Femur (tissue), 1 donor: ENCODE measurements at regions not wholly inside any gene's neighbourhood (a gene's known extent, or its start where the extent isn't known, plus 50 kb on each side); places are given as distances from the start of the nearest gene placed in this dataset.

Source experiments
- DNase-seq: peaks from one replicate; pipeline ENCODE4 v3.0.0-alpha.2; 2017

DNA sequence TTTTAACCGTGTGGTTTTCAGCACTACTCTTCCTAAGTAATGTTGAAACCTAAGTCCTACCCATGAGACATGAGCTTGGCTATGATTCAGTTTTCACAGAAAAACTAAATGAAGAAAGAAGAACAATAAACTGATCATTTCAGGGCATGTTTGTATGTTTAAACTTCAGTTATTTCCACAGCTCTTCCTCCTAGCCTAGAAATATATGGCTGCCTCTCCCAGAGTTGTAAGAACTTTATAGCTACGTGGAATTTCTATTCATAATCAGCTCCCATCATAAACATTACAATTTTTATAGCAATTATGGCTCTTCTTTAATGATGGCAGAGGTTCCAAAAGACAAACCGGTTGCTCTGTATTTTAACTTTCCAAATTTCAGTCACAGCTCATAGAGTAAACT is 314.7 kb upstream of the ADAMTSL1 start:
- no peak for DNase-seq

DNA sequence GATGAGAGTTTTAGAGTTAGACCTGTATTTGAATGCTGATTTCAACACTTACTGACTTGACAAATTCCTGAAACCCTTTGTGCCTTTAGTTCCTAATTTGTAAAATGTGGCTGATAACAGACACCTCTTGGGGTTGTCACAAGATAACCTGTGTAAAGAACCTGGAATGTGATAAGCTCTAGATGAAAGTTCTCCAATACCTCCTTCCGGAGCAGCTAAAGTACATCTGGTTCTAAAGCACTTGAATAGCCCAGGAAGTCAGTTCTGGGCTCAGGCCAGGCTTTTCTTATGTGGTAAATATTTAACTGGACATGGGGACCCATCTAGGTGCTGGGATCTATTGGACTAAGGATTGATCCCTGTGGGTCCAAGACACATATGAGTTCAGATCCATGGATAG is 310.8 kb upstream of the ADAMTSL1 start:
- no peak for DNase-seq

DNA sequence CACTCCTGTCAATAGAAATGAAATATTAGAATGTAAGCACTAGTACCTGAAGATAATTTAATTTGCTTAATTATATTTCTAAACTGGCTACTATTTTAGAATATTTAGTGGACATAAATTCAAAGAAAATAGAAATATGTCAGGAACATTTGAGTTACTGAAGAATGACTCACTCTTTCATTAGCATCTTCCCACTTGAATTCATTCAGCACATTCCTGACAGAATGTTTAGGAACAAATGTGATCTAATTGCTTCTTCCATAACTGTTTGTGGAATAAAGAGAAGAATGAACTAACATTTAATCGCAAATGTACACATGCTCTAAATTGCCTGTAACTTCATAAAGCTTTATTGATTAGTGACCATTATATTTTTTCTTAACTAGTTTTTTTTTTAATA is 306.2 kb upstream of the ADAMTSL1 start:
- DNase-seq, result no peak

DNA sequence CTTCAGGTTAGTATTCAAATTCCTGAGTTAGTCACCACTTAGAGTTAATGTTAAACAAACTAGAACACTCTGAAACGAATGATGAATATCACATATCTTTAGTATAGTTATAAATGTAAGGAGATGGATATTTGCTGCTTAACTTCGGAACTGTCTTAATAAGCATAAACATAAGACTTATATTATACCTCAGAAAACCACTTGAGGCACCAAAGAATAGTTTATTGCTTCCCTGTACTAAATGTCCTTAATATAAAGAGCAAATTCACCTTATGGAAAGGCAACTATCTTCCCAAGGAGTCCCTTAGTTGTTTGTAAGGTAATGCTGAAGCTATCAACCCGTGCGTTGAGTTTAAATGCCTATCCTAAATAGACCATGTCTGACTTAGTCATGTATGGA is 300.0 kb upstream of the ADAMTSL1 start:
- no peak for DNase-seq

DNA sequence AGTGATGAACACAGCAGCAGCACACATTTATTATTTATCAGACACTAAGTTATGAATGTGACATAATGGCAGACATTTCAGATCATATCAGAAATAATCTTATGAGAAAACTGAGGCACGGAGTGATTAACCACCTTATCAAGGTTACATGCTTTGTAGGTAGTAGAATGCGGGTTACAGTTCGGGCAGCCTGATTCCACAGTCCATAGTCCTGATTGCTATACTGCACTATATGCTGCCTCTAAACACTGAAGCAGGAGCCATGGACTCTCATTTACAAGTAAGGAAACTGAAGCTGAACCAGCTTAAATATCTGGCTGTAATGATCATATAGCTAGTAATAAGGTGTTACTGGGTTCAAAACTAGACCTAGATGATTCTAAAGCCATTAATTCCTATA is 291.3 kb upstream of the ADAMTSL1 start:
- no peak for DNase-seq

DNA sequence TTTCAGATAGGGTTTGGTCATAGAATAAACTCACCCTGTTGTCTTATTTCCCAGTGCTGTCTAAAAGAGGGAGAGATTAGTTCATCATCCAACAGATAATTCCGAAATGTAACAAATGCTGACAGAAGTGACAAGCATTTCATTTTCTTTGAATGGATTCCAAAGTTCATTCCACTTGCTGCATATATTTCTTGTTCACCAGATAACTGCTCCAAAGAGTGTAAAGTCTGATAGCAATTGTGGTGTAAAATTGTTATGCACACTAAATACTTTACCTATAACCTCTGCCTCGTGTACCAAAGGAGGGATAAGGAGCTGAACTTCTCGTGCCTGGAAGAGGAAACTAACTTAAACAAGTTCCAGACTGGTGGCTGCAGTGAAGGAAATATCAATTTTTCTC is 290.0 kb upstream of the ADAMTSL1 start:
- no peak for DNase-seq

DNA sequence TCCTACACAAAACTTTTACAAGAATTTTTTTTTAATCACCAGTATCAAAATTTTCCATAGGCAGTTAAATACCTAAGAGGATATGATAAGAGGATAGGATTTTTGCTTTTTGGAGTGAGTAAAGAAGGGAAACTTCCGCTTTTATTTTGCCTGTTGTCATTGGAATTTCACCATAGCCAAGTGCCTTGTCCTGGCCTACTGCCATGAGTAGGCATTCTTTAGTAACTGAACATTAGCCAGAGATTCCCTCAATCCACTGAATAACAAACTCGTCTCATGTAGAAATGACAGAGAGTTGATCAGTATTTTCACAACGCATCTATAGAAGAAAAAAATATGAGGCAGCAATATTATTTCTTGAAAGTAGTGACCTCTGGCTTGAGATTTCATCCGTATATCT is 289.6 kb upstream of the ADAMTSL1 start:
- DNase-seq, result no peak

DNA sequence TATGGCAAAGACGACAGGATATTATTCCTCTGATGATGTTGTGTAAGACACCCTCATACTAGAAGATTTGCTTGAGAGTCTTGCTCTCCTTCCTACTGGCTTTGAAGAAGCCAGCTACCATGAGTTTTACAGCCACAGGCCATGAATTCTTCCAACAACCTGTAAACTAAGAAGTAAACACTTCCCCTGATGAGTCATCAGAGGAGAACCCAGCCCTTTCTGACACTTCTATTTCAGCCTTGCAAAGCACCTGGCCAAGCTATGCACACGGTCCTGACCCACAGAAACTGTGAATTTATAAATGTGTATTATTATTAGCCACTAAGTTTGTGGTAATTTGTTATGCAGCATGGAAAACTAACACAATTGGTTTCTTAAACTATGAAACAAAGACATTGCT is 288.8 kb upstream of the ADAMTSL1 start:
- DNase-seq, result no peak

DNA sequence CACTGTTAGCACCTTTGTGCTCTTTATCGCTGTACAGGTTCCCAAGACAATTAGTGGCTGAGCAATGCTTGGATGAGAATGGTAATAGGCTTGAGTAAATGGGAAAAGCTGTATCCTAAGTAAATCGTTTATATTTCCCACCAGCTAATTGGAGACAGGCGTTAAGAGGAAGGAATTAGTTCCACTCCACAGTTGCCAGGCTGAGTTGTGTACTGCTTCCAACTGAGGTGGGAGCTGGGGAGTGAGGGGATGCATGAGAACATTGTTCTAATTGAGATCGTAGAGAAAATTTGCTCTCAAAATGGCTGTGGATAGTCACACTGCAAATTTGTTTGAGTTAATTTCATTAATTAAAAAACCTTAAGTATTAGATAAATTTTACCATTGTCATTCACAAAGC is 285.0 kb upstream of the ADAMTSL1 start:
- no peak for DNase-seq

DNA sequence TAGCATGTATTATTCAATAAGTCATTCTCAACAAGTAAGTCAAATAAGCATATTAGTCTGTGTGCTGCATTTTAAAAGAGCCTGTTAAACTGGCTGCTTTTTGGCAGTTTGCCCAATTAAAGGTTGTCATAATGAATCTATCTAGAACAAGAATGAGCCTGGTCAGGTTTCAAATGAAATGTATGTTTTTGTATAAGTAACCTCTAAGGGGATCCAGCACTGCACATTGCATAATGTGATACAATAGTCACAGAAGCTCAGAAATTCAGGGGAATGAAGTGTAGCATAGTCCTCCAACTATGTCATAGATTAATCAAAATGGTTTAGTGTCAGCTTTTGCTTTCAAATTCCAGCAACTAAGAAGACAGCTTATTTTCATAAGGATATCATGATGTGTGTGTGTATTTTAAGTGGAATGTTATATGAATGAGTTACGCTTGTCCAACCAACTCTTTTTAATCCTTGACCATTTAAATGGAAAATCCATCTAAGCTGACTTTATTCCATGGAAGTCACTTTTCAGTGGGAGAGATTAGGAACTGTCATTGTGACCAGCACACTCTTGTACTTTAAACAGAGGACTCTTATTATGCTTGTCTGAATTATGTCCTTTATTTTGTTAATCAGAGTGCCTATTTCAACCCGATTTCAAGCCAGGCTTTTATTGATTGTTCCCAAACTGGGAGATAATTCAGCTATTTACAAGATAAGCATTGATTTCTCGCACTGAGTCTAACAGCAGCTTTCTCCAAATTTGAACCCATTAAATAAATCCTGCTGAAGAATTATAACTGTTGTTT is 283.9 kb upstream of the ADAMTSL1 start:
- DNase-seq, result no peak

DNA sequence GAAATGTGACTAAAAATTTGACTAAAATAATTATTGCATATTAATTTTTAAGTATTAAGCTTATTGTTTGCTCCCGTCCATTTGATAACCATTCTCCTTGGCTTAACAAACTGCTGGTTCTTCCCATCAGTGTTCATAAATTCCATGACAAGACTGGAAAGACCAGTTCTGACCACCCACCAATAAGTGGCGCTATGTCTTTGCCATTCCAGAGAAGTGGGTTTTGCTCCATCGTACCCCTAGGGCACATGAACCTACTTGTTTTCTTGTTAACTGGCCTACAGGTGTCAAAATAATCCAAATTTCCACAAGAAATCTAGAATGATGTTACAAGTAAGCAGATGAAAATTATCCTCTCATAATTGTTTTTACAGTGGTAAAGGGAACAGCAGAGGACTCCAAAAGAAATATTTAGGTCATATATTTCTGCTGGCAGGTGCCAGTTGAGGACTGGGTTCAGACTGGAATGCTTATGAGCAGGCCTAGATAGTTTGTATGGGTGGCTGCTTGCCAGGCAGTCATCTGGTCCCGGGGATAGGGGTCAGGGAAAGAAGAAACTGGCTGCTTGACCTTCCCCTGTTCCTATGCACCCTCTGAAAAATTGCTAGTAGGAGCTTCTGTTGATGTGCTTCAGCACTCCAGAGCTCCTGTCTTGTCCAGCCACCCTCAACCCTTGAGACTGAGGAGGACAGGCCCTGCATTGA is 283.1 kb upstream of the ADAMTSL1 start:
- DNase-seq, result peak; percentile 20

DNA sequence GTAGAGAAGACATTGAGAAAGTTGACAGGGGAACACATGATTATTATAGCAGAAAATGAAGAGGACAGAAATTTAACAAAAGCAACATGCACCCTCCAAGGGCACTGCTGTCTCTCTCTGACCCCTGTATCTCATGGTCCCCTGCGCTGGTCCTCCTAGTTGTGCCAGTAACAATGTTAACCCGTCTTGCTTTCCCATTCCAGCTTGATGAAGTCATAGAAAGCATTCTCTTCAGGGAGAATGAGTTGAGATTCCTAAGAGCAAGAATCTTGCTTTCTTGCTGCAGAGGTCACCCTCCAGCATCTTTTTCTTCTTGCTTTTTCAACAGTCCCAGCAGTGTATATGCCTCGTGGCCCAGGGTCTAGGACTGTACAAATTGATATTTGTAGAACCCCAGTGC is 279.6 kb upstream of the ADAMTSL1 start:
- DNase-seq, result no peak

DNA sequence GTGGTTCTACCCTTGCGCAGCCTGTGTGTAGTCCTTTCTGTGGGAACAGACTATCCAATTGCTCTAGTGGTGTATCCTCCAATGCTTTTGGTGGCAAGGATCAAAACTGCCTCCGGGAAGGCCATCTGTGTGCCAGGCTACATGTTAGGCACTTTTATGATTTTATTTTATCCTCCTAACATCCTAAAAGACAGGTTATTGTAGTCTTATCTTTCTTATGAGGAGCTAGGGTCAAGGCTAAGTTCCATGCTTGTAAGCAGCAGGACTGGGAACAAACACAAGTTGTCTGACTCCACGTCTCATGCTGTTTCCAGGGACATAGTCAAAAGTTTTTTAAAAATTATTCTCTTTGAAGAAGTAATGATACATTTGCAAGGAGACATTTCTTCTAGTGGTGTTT is 278.7 kb upstream of the ADAMTSL1 start:
- DNase-seq, result no peak

DNA sequence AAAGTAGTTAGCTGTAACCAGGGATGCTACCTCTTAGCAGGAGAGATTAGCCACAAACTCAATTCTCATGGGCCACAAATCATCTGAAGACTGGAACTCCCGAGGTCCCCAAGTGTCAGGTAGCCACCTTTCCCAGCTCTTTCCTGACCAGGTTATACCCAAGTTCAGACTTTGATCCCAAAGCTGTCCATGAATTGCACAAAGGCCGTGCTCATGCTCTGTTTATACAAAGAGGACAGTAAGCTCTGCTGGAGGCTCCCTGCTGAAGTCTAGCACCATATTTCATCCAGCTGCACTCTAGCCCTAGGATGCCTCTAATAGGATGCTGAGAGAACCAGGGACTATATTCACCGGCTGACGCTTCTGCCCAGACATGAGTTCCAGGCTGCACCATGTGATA is 271.0 kb upstream of the ADAMTSL1 start:
- DNase-seq, result no peak

DNA sequence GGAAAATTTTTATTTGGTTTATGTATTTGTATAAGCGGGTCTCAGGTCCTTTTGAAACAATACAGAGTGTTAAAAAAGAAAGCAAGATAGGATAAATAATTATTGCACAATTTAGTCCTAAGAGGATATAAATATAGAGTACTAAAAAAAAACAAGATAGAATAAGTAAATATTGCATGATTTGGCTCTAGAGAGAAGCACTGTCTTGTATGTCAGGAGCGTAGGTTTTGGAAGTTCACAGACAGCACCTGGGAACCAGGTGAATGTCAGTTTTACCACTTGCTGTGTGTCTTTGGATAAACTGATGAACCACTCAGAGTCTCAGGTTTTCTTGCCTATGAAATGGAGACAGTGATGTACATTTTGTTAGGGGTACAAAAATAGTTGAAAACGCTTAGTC is 266.2 kb upstream of the ADAMTSL1 start:
- no peak for DNase-seq

DNA sequence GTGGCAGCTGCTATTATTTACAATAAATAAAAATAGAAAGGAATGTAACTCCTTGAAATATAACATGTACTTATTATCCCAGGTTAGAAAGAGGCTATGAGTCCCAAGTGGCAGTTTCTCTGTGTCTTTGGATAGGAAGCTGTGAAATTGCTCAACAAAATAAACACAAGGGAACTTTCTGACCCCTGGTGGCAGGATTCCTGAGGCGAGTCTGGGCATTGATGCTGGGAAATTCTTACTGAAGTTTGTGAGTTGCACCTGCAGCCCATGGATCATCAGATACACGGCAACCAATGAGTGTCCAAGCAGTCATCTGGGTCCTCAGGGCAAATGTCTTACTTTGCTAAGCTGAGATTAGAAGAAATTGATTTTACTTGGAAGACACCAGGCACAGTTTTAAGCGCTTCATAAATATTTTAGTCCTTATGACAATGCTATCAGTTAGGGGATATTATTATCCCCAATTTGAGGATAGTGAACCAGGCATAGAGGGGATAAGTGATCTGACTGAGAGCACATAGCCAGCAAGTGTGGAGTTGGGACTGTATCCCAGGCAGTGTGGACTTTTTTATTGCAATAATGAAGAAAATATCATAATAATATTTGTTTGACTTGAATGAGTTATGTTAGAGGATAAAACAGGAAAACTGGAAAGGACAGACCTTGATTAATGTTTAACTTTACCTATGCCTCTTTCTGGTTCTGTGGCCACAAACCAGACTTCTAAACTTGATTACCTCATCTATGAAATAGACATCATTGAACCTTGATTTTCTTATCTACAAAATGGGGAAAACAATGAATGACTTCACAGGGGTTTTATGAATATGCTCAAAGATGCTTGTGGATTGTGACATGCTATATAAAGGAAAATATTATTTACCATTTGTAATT is 265.5 kb upstream of the ADAMTSL1 start:
- peak; percentile 51 for DNase-seq

DNA sequence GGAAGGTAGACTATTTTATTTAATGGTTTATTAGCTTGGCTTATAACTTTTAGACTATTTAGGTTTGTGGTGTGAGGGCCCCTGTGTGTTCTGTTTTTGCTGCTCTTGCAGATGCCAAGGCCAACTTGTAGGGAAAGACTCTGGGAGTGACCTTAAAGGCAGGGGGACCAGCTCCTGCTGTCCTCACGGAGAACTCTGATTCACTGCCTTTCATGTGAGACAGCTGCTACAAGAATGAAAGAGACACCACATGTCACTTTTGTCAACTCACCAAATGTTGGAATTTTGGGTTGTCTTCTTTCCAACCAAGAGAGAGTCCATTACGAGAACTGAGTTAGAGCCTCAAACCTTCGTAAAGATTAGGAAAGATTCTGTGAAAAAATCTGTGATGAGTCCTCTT is 258.3 kb upstream of the ADAMTSL1 start:
- no peak for DNase-seq

DNA sequence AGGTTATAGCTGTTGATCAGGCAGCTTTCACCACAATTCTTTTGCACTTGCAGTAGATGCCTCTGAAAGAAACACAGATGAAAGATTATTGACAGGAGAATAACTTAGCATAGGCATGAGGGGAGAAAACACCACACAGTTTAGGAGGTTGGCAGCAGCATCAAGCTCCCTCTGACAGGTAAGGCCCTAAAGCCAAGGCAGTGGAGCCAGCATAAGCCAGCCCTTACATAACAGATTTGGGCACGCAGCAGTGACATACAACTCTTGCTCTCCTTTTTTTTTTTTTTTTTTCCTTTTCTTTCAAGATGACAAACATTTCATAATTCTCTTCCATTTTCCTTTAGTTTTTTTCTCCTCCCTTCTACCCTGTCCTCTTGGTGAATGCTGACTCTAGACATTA is 257.6 kb upstream of the ADAMTSL1 start:
- no peak for DNase-seq

DNA sequence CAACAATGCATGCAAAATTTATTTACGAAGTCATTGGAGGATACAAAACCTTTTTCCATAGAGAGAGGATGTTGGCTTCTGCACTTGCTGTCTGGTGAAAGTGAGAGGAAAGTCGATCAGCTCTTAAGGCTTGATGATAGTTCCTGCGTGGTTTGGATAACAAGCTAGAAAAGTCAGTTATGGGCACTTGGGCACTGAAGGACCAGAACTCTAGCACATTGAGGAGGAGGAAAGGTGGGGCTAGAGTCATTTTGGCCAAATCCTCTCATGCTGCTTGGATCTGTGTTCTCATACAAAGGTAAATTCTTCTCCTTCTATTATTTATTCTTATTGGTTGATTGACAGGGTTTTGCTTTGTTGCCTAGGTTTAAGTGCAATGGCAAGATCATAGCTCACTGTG is 245.9 kb upstream of the ADAMTSL1 start:
- DNase-seq, result no peak

DNA sequence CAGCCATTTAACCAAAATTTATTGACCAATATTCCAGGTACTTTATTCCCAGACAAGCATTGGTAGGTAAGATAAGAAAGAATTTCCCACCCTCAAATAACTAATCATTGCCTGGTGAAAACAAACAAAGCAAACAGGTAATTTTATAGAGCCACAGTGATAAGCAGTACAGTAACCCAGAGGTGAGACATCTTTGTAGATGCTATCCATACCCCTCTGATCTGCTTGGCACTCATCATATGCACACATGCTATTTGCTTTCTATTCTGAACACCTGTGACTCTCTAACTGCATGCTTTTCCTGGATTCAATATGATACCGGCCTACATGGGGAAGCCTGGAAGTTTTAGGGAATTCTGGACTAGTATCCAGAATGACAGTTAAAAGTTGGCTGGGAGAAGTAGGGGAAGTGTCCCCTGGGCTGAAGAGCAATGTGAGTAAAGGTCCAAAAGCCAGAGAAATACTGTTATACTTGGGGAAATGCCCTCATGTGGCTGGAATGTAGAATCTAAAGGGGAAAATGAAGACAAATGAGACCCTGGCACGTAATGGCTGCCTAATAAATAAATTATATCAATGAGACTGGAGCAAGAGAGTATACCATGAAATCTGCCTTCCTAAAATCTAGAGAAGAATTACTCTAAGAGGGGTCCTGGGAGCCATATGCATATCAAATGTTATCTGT is 243.8 kb upstream of the ADAMTSL1 start:
- DNase-seq, result no peak

DNA sequence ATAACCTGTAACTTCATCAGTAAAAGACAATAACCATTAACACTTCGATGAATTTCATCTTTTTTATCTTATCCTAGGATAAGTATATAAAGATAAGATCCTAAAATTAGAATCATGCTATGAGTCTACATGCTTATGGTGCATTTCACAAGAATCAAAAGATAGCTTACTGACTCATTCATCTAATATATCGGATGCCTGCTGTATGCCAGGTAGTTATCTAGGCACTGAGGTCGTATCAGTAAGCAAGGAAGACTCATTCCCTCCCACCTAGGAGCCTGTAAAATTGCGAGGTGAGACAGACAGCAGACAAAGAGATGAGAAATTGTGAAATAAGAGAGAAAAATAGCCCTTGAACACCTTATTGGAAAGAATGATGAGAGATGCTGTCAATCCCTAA is 240.6 kb upstream of the ADAMTSL1 start:
- DNase-seq, result no peak

DNA sequence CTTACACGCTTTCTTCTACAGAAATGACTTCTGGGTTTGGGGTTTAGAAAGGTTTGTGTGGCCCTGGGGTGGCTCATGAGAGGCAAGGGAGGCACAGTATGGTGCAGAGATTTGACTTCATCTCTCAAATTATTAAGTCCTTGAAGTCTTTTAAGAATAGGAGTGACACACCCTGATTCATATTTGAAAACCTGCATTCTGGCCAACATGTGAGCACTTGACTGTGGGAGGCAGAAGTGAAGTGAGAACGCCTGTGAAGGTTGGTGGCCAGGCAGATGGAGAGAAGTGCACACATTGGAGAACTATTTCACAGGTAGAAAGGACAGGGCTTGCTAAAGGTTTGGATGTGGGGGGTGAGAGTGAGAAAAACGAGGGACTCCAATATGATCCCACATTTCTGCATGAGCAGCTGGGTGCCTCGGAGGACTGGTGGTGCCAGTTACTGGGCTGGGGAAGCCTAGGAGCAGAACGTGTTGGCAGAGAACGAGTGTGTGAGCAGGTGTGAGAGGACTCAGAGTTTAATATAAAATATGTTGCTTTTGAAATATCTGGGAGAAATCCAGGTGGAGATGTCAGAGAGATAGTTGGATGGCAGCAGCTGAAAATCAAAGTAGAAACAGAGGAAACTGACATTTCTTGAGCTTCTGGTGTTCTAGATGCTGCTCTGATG is 240.0 kb upstream of the ADAMTSL1 start:
- DNase-seq, result no peak
